ENCODE measurements at regions not wholly inside any gene's neighbourhood (a gene's known extent, or its start where the extent isn't known, plus 50 kb on each side); places are given as distances from the start of the nearest gene placed in this dataset.

DNA sequence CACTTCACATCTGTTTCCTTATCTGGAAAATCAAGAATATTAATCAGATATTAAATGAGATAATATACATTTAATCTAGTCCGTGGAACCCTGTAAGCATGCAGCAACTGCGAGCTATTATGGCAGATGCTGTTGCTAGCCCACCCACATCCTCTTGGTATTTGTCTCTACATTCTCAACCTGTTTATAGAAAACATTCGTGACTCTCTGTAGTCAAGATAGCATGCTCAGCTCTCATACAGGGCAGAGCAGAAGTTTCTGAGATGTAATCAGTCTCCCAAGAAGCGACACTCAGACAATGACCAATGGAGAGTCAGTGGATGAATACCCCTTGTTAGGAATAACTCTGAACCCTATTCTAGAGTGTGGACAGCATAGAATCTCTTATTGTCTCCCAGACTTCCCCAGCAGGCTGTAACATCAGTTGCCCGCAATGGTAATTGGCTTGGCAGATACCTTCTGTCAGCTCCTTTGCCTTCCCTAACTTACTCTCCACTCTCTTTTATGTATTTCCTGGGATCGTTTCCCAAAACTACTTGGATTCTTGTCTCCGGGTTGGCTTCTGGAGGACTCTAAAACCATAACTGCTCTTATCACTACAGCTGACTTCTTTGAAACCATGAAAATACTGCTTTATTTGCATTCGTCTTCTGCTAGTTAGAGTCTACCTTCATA, 400.7 kb upstream of the TNP1 start:
- no peak for DNase-seq

DNA sequence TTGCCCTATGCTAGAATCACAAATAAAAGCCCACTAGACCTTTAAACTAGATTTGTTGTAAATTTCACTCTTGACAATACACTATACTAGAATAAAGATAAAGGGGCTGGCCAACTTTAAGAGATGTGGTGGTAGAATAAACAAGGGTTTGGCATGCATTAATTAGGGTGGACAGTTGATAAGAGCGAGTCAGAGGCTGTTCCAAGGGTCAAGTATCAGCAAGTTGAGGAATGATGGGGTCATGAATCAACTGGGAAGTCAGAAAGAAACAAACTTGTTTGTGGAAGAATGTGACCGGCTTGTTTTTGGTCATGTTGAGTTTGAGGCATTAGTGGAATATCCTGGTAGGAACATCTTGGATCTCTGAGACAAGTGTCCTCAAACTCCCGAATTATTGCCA, 398.3 kb upstream of the TNP1 start:
- no peak for DNase-seq

DNA sequence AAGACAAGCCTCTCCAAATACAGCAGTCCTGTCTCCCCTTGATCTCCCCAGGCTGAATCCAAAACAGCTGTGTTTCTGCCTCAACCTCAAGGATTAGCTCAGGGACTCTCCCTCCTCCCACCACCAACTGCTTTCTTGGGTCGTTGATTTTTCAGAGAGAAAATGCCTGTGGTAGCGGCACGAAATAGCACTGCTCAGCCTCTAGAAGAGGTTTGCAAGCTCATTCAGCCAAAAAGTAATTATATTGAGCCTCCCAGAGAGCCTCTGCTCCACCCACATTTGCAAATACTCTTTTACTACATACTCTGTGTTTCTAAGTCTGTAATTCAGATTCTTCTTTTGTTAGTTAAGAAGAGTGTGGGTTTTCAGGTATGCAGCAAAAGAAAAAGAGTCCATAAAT, 396.4 kb upstream of the TNP1 start:
- DNase-seq, result no peak

DNA sequence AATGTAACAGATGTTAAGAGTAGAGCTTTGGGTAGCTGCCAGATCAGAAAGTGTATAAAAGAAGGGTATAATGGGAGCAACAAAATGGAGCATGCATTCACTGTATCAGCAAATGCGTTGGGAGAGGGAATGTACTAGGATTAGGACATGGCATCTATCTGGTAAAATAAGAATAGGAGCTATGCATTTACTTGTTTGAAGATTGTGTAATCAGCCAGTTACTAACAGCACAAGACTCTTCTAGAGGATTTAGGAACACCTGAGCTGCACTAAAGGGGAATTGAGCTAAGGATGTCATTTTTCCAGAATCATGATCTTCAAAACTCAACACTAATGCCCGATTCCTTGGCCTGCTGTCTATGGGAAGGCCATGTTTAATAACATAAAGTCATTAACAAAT, 394.2 kb upstream of the TNP1 start:
- DNase-seq, result no peak

DNA sequence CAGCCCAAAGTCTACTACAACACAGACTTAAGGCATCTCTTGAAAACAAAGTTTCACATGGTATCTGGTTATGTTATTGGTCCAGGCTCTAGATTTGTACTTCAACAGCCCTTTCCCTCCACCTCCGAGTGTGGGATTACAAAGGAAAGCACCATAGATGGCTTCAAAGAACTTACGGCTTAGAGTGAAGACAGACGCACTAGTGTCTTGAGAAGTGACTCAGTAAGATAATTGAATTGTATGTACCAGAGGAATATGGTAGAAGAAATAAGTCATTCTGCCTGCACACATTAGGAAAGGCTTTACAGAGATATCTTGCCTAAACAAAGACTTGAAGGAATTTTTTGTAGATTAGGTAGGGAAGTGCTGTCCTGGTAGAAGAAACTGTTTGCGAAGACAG, 392.3 kb upstream of the TNP1 start:
- DNase-seq, result no peak

DNA sequence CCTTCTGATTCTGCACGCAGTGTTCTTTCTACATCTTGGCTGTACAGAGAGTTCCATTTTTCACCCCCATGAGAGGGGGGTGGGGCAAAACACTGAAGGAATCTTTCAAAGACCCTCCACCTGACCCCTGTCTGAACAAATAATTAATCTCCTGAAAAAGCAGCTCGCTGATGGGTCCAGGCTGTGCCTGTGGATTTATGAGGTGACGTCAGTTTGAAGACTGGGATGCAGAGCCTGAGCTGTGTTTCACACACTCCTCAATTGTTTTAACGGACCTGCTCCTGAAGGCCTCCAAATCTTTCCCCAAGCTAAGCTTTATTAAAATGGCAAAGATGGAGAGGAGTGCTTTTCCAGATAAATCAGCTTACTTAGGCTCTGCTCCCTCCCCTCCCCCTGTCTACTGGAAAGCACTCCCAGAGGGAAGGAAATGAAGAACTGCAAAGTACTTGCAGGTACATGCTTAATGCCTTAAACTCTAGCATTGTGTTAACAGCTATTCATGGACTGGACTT, 390.2 kb upstream of the TNP1 start:
- no peak for DNase-seq

DNA sequence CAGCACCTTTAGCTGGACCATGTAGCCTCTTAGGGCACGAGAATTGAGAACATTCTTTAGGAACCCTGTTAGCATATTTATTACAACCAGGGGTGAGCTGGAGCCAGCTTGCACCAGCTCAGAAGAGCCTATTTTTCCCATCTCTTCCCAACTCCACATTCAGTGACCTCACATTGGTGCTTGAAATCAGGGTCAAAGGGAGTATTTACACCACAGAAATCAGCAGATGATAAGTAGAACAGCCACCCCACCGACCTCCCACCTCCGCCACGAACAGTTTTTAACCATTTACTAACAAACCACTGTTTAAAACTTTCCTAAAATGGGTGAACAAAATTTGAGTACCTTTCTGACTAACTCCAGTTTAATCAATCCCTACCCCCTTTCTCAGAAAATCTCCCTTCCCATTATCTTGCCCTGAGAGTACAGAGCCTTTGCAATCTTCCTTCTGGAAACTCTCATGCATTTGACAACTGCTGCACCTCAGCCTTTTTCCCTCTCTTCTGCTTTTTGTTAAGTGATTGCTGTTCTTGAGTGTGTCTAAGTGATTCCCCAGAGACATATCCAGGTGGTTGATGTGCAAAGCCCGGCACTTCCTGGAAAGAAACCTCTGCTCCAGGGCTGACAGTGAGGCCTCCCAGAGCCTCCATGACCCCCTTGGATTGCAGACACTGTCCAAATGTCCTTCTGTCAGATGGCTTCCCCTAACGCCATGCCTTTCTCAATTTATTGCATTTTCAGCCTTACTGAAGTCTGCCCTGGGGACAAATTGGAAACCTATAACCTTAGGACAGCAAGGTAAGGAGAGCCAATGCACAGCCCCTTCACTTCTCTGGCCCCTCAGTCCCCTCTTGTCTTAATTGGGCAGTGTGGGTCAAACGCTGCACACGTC, 389.5 kb upstream of the TNP1 start:
- no peak for DNase-seq

DNA sequence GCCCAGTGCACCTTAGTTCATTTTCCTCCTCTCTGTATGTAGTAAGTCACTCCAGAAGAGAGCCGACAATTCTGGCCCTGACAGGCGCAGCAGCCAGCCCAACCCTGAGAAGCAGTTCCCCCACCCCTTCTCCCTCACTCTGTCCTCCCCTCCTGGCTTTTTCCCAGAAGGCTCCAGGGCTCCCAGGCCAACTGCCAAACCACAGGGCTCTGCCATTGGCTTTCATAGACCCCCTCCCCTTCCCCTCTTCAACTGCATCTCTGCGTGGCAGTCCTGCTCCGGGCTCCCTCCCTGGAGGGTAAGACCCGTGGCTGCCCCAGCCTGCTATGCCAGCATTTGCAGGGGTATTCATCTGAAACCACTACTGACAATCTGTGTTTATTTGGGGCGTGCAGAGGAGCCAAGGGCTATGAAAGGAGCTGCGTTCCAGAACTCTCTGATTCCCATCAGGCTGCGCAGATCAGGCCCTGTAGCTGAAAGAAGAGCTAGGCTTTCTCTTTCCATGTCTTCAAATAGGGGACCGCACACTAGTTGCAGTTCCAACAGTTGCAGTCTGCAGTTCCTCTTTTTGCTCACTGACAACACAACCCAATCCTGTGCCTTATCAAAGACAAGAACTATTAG, 388.6 kb upstream of the TNP1 start:
- DNase-seq, result no peak

DNA sequence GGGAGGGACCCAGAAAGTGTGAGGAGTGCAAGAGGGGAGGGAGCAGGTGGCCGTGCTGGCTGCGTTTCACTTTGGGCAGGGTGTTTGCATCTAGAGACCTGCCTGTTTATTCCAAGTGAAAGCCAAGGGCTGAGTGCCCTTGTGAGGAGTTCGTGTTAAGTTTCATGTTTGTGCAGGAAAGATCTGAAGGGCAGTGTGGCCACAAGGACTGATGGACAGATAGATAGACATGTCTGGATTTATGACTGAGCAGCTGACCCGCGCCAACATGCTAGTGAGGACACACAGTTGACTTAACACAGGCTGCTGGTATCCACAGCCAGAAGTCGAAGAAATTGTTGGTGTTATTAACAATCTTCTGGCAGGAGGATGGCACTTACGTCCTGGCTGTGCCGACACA, 387.6 kb upstream of the TNP1 start:
- DNase-seq, result no peak

DNA sequence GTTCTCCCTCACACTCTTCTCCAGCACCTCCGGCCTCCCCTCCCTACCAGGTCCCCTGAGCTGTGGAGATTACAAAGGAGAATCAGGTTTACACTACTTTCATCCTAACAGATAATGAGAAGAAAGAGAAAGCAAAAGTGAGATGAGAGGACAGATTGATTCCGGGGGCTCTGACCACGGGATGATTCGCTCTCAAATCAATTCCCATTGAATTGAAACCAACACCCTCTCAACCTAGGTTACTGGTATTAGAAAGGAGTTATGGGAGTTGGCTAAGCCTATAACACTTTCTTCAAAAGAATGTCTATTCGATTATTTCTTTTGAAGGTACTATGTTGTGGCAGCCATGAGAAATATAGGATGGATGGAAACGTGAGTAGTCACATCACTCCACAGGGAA, 386.2 kb upstream of the TNP1 start:
- DNase-seq, result no peak

DNA sequence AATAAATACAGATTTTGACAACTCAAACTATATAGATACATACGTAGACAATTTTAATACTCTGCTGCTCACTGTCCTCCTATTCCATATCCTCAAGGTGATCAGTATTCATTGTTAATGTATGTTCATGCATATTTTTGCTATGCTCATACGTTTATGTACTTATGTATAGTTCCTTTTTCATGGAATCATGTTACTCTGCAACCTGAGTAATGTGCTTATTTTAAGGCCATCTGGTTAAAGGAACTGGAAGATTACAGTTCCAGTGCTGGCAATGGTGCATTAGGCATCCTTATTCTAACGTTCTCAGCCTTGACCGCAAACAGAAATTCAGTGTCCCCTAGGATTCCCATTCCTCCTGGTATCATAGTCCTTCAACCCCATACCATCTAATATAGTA, 385.0 kb upstream of the TNP1 start:
- no peak for DNase-seq

DNA sequence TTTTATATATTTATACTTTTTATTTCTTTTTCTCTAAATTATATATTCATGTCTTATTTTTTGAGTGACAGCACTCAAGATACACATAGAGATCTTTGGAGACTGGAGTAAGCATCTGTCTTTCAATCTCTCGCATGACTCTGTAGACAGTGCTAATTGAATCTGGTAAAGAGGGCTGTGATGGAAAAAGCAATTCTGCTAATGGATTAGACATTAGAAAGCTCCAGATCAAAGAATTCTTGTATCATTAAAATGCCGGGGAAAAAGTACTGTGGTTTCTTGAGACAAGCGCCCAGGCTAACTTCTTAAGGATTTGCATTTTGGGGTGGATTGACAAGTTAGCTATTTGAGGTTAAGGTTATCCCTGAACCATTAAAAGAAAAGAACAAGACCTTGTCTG, 383.1 kb upstream of the TNP1 start:
- DNase-seq, result no peak

DNA sequence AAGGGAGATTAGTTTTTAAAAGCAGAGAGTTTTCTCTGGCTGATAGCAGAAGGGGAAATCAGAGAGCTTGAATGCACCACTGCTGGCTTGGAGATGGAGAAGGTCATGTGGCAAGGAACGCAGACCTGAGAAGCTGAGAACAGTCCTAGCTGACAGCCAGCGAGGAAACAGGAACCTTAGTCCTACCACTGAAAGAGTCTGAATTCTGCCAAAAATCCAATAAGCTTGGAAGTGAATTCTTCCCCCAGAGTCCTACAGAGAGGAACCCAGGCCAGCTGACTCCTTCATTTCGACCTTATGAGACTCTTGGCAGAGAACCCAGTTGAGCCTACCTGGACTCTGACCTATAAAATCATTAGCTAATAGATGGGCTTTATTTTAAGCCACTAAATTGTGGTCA, 371.9 kb upstream of the TNP1 start:
- DNase-seq, result no peak

DNA sequence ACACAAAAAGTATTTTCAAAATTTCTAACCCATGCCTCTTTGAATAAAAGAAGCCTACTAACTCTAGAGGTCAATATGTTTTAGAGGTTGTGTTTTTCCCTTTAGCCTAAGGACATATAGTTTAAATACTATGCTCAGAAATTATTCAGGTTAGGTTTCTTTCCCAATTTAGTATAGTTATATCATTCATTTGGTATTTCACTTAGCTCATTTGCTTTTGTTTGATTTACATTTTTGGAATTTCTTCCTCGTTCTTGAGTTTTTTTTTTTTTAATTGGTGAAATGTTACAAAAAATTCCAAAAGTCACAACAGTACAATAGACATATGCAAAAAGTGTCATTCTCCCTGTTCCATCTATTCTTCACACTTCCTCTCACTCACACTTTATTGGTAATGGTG, 371.3 kb upstream of the TNP1 start:
- no peak for DNase-seq

DNA sequence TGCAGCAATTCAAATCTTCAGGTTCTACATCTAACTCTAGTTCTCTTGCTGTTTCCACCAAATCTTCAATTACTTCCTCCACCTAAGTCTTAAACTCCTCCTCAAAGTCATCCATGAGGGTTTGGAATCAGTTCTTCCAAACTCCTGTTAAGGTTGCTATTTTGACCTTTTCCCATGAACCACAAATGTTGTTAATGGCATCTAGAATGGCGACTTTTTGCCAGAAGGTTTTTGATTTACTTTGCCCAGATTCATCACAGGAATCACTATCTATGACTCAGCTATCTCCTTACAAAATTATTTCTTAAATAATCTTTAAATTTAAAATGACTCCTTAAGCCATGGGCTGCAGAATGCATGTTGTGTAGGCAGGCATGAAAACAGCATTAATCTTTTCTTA, 368.9 kb upstream of the TNP1 start:
- DNase-seq, result no peak

DNA sequence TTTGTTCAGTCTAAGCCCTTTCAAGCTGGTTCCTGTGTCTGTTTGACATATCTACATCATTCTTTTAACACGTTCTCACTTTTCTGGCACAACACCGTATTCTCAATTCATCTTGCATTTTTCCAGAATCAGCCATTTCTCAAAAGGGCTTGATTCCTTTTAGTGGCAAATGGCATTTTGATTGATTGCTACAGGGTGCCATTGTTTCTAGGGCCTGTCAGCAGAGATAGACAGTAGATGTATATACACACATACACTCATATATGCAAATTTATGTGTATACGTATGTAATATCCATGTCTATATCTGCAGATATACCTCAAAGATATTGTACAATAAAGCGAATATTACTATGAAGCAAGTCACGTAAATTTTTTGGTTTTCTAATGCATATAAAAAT, 367.9 kb upstream of the TNP1 start:
- no peak for DNase-seq

DNA sequence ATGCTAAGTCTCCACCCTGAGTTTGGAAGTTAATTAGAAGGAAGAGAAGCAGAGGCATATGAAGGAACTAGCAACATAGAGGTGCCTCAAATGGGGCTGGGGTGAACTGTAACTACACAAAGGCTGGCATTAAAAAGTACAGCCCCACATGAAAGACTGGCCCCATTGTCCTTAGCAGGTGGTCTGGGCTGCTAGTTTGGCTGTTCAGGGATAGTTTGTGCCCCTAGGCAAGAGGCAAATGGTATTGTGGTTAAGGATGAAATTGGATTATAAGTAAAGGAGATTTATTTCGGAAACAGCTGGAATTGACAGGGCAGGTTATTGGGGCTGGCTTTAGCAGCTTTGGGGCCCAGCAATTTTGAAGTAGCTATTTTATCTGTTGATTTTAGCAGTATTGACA, 365.7 kb upstream of the TNP1 start:
- DNase-seq, result no peak

DNA sequence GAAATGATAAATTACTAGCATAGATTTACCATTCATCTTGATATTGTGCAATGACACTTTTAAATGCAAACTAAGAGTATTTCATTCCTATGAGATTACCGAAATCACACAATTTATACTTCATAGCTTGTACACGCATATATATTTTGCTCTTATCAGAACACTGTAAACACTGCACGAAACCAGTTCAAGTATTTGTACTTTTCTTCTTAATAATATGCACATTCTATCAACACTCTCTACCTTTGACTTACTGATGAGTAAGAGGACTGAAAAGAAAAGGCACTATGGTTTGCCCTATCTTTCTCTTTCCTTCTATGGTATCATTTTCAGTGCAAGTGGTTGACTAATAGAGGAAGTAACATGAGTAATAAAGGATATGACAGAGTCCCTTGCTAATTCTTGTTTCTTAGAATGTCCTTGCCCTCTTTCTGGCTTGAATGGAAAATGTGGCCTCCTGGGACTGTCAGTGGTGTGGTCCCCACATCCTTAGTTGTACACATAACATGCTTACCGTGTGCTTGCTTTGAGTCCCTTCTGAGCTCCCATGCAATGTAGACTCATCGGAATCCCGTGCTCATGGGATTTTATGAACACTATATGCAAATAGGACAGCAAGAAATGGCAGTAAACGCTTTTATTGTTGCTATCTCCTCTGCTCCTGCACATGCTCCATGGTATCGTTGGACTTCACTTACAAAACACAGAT, 363.5 kb upstream of the TNP1 start:
- peak; percentile 67 for DNase-seq

DNA sequence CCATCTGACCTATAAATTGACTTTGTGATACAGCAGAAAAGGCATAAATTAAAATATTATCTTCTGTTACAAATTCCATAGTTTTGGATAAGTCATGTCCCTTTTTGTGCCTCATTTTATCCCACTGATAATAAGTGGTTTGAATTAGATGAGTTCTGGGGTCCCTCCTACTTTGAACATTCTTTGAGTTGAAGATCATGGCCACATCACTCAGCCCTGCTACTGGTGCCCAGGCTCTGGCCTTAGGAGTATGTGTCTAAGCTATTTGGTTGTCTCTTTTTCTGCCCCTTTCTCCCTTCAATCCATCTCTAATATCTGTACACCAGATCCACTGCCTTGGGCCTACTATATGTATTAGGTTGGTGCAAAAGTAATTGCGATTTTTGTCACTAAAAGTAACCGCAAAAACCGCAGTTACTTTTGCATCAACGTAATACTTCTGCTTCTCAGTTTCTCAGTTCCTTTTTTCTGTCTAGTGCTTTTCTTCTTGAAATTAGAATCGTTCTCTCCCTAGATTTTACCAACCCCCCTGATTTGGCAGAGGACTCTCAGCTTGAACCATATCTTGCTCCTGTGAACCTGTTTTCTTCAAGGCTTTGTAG, 362.5 kb upstream of the TNP1 start:
- DNase-seq, result no peak

DNA sequence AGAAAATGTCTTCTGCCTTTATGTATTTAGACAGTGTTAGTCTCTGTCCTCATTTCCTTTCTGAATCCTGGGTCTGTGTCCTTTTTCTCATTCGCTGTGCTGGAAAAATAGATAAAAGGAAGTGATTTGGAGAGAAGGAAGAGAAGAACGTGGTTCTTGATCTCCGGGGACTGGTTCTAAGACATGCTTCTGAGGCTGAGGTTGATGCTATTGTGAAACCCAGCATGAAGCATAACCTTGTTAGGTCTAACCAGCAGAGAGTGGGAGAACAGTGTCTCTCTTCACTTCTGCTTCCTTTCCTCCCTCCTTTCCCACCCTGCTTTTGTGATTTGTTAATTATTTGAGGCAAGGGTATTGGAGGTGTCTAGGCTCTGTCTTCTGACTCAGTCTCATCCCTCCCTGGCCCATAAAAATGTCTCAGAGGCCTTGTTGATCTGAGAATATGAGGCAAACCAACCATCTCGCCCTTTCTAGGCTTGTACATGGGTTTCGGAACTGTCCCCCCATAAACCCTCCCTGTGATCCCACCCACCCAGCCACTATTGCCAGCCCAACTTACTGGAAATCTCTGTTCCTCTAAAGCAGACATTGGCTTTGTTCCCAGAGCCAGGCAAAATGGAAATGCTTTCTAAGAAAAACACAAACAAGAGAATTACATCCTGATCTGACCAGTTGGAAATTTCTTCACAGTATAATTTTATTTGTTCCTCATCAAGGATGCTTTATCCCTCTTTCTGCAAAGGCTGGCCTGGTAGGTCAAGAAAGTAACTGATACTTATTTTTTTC, 360.6 kb upstream of the TNP1 start:
- DNase-seq, result no peak

DNA sequence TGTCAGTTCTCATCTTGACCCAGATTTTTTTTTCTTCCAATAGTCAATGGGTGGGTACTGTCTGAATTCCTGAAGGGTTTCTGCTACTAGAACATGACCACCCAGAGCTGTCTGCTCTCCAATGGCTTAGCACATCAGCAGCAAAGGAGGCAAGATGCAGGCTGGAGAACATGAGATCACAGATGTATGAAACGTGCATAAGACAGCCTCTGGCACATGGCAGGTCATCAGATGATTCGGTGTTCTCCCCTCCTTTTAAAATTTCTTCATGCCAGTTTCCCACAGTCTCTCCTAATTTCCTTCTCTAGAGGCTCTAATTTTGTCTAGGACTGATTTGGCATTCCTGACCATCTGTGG, 359.3 kb upstream of the TNP1 start:
- DNase-seq, result no peak
